PC-3 (cell line): ENCODE measurements at regions not wholly inside any gene's neighbourhood (a gene's known extent, or its start where the extent isn't known, plus 50 kb on each side); places are given as distances from the start of the nearest gene placed in this dataset.

Experiments
- EZH2 ChIP-seq: fragments of 300-600 bp; sonication (generic); IDR thresholded peaks from one replicate; pipeline ENCODE4 v1.6.1; 2017; ENCODE audit warnings: antibody characterized with exemption, mild to moderate bottlenecking, low read length; ENCODE audit not compliant: unreplicated experiment
- EZH2phosphoT487 ChIP-seq: fragments of 300-600 bp; sonication (generic); IDR thresholded peaks from 2 replicates; pipeline ENCODE4 v1.6.1; 2018; ENCODE audit warnings: mild to moderate bottlenecking, antibody characterized with exemption, low read length, borderline replicate concordance
- TF ChIP-seq, protein P1 (sequence below): fragments of 300-600 bp; sonication (generic); conservative IDR thresholded peaks from 2 replicates; pipeline ENCODE4 v1.5.1; 2017; ENCODE audit warnings: antibody characterized with exemption, low read depth, mild to moderate bottlenecking, low read length

DNA sequence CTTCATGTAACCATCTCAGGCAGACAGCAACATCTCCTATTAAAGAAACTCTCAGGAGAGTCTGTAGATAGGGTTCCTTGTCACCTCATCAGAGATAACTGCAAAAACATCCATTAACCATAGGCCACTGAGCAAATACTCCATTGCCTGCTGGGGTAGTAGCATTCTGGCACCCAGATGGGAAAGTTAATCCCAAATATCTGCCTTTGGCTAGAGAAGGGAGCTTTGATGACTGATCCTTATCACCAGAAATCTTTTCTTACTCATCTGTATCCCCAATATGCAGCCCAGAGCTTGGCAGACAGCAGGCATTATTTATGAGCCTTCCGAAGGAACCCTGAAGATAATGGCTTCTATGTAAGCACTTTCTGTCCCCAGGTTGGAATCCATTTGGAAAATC lies 173.1 kb downstream of the MFSD1 start:
- TF ChIP-seq, protein P1, sequence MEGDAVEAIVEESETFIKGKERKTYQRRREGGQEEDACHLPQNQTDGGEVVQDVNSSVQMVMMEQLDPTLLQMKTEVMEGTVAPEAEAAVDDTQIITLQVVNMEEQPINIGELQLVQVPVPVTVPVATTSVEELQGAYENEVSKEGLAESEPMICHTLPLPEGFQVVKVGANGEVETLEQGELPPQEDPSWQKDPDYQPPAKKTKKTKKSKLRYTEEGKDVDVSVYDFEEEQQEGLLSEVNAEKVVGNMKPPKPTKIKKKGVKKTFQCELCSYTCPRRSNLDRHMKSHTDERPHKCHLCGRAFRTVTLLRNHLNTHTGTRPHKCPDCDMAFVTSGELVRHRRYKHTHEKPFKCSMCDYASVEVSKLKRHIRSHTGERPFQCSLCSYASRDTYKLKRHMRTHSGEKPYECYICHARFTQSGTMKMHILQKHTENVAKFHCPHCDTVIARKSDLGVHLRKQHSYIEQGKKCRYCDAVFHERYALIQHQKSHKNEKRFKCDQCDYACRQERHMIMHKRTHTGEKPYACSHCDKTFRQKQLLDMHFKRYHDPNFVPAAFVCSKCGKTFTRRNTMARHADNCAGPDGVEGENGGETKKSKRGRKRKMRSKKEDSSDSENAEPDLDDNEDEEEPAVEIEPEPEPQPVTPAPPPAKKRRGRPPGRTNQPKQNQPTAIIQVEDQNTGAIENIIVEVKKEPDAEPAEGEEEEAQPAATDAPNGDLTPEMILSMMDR = no peak
- no peak for TF ChIP-seq EZH2
- TF ChIP-seq EZH2phosphoT487 = no peak
